AG08395 (cell line): ENCODE measurements at regions not wholly inside any gene's neighbourhood (a gene's known extent, or its start where the extent isn't known, plus 50 kb on each side); places are given as distances from the start of the nearest gene placed in this dataset.
"Not testable (repeated sequence)": the region's sequence is repeated elsewhere in the genome, so short reads cannot be mapped to it uniquely, and the experiment has no call there.

Experiments used
- DNase-seq: peaks from one replicate; pipeline ENCODE4 v3.0.0; 2012; ENCODE audit warnings: mixed read lengths, low spot score

DNA sequence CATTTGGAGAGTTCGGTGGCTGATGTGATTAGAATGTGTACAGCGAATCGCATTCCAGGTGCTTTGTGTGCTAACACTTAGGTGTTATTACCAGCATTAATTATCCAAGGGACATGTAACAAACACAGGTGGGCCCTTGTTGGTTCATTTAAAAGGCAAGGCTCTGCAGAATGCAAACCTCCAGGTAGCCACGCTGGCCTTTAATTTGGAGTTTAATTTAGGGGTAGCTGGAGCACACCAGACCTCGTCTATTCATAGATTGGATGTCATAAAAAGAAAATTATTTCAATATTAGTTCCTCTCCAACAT, 191.1 kb downstream of the MAT2B start:
- DNase-seq: no peak

DNA sequence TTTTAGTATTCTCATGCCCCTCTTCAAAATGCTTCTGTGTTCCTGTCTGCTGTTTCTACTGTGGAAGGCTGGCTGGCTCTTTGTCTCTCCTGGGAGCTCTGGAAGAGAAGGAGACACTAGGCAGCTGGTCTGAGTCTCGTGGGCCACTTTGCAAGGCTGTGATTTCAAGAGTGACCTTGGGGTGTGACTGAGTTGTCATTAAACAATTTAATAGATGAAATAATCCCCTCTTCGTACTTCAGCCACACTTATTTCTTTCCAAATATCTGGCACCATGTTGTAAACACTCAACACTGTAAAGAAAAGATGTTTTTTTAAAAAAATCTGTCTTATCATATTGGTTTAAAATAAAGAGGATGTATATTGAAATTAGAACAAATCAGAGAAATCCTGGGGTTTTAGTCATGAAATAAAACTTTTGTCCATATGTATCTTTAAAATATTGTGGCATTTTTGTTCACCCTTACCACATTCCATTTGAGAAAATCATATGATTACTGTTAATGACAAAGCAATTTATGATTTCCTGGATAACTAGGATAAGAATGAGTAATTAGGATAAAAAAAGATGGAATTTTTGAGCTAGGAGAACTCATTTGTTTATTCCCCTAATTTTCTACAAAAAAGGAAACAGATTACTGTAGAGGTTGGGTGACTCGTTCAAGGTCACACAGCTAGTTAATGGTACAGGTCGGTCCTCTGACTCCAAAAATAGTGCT, 200.8 kb downstream of the MAT2B start:
- no peak for DNase-seq

DNA sequence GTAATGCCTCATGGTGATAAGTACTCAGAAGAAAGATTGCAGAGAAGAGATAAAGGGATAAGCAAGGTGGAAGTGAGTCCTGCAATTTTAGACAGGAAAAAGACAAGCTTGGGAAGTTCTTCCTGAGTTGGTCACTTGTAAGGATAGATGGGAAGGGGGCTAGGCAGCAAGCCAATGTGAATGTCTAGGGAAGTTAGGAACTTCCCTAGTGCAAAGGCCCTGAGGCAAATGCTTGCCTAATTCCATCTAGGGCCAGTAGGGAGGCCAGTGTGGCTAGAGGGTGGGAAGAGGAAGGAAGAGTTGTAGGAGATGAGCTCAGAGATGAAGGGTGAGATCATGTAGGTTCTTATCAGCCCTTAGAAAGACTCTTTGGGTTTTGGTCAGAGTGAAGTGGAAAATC, 206.6 kb downstream of the MAT2B start:
- DNase-seq: no peak

DNA sequence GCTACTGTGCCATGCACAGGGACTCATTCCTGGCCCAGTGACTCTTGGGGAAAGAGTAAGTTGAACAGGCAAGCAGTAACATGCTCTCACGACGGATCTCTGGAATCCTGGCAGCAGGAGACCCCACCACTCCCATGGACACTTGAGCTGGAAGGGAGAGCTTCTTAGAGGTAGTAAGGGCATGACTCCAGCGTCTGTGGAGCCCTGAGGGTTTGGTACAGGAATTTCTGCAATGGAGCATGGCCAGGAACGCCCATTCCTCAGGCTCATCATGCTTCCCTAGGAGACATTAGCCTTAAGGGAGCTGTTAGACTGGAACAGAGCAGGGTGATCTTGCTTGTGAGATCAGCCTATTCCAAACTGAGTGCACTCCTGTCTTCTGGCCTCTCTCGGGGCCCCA, 212.9 kb downstream of the MAT2B start:
- no peak for DNase-seq

DNA sequence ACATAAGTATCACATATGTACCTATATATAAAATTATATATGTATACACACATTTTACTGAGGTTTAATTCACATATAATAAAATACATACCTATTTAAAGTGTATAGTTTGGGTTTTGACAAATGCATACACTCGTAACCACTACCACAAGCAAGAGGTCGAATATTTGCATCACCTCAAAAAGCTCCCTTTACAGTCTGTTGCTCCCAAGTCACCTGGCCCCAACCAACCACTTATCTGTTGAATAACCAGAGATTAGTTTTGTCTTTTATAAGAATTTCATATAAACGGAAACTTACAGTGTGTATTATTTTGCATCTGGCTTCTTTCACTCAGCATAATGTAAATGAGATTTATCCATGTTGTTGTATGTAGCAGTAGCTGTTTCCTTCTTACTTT, 218.9 kb downstream of the MAT2B start:
- no peak for DNase-seq

DNA sequence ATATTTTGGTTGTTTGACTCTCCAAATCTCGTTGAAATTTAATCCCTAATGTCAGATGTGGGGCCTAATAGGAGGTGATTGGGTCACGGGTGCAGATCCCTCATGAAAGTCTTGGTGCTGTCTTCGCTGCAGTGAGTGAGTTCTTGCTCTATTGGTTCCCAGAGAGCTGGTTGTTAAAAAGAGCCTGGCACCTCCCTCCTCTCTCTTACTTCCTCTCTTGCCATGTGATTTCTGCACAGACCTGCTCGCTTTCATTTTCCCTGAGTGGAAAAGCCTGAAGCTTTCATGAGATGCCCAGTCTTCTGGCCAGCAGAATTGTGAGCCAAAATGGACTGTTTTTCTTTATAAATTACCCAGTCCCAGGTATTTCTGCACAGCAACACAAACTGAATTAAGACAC, 221.6 kb downstream of the MAT2B start:
- no peak for DNase-seq

DNA sequence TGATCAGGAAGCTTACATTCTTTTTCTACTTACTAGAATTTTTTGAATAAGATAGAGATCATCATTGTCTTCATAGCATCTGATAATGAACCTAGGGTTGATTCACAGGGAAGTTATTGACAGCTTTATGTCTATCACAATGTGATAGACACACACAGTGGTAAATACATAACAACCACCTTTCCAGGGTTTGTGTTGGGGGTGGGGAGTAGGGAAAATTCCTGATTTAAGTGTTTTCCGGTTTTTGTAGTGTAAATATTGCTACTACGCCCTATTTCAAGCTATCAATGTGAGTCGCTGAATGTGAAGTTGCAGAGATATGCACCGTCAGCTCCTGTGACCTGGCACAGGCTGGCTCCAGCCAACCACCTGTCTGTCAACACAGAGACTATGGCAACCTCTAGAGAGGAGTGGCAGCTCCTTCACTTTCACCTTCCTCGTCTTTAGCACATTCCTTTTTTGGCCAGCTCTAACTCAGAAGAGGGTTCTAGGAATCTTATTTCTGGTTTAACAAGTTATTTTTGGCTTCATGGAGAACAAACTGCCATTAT, 224.9 kb downstream of the MAT2B start:
- no peak for DNase-seq

DNA sequence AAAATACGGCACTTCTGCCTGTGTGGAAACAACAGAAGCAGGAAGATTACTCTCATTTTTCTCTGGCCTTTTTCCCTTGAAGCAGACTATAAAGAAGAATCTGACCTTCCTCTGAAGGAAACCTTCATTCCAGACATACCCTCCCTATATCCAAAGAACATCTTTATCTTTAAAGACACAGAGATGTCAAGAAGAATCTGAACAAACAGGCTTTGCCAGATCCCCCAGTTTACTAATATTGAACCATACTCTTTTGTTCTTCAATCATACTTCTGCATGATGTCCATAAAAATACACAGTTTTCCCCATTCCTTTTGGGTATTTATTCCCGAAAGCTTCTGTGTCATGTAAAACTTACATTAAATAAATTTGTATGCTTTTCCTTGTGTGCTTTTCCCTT, 225.8 kb downstream of the MAT2B start:
- no peak for DNase-seq

DNA sequence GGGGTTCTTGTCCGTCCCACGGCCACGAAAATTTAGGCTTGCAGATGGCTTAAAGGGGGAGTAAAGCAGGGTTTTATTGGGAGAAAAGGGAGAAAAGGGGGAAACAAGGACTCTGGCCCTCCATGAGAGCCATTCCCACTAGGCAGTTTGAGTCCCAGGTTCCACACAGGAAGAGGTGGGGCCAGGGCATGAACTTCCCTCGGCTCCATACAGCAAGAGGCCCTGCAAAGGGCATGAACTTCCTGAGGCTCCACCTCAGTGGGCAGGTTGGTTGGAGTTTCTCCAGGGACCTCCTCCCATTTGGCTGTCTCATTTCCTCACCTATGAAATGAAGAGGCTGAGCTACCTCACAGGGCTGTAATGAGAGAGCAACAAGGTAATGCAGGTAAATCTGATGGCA, 229.7 kb downstream of the MAT2B start:
- no peak for DNase-seq

DNA sequence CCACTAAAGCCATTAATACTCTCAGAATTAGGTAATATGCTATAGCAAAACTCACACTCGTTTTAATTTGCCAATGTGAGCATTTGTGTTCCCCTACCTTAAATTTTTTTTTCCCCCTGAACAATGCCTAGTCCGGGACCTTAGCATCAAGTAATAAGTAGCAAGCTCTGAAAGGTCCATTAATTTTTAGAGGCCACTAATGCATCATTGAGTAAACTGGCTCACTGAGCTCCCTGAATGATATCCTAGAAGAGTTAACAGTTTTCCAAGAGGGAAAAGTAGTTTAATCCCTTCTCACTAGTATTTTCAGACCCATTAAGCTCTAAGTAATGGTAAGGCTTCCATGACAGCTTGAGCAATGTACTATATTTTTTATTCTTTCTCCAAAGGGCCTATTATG, 242.2 kb downstream of the MAT2B start:
- no peak for DNase-seq

DNA sequence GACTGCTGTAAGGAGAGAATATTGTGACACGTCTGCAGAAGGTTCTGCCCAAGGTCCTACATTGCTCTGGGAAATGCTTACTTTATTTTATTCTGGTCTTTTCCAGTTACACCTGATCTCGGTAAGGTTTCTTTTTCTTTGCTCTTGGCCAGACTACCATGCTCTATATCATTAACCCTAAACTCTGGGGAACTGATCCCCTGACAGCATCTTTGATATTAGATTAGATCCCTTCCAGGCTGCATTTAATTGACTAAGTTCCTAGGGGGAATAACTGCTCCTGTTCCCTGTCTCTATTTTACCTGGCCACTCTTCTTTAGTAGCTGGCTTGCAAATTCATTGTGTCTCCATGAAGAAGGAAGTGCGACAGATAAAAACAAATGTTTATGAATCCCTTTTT, 243.5 kb downstream of the MAT2B start:
- DNase-seq: no peak

DNA sequence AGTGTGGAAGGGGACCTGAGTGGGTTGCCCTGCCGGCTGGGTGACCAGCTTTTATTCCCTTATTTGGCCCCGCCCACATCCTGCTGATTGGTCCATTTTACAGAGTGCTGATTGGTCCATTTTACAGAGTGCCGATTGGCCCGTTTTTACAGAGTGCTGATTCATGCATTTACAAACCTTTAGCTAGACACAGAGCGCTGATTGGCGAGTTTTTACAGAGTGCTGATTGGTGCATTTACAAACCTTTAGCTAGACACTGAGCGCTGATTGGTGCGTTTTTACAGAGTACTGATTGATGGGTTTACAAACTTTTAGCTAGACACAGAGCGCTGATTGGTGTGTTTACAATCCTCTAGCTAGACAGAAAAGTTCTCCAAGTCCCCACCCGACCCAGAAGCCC, 245.0 kb downstream of the MAT2B start:
- not testable (repeated sequence) for DNase-seq

DNA sequence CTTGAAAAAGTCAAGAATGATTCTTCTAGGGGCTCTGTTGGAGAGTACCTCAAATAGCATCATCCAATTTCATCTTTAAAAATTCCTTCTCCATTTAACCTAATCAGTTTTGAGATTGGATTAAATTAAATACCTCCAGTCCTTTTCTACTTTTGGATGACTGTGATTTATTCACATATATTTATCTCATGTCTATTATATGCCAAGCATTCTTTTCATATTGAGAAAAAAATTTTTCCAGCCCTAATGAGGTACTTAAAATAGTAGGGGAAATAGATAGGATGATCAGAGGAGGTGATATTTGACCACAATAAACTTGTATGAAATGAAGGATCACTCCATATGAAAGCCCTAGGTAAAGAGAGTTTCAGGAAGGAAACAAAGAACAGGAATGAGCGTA, 250.1 kb downstream of the MAT2B start:
- DNase-seq: no peak

DNA sequence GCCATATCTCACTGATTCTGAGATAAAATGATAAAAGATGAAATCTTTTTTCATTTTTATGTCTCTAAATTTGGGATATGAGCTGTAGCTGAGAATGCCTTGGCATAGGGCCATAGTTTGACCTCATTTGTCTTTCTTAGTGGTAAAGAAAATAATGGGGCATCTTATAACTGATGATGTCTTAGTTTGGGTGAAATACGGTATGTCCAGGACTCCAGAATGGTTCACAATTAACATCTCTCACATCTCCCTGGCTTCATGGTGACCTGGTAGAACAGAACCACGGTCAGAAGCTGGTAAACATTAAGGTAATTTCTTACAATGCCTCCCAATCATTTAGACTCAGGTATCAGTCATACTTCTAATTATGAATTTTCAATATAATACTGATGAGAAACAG, 250.8 kb downstream of the MAT2B start:
- no peak for DNase-seq

DNA sequence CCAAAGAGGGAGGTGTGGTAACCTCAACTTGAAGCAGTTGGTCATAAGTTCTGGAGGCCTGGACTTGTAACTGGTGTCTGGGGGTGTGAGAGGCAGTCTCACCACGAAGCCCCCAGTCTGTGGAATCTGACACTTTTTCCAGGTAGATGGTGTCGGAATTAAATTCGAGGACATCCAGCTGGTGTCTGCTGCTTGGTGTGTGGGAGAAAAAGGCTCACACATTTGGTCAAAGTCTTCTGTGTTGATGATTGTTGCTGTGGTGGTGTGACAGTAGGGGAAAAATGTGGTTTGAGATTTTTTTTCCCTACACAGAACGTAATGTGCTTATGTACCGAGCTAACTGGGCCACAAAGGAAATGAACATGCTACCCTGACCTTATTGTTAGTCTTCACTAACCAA, 251.9 kb downstream of the MAT2B start:
- DNase-seq: no peak

DNA sequence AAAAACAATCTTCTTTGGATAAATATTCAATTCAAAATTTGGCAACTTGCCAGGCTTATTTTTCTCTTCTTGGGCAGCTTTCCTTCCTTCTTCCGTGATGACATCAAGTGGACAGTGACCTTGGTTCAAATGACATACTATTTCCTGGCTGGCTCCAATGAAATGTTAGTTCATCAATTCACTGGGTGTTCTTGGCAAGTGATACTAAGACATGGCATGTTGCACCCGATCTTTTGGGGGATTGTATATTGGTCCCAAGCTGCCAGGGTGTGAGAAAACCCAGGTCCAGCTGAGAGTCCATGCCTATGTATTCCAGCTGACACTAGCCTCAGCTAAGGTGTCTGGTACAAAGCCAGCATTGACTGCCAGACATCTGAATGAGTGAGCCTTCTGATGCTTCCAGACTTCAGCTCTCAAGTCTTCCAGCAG, 252.9 kb downstream of the MAT2B start:
- no peak for DNase-seq

DNA sequence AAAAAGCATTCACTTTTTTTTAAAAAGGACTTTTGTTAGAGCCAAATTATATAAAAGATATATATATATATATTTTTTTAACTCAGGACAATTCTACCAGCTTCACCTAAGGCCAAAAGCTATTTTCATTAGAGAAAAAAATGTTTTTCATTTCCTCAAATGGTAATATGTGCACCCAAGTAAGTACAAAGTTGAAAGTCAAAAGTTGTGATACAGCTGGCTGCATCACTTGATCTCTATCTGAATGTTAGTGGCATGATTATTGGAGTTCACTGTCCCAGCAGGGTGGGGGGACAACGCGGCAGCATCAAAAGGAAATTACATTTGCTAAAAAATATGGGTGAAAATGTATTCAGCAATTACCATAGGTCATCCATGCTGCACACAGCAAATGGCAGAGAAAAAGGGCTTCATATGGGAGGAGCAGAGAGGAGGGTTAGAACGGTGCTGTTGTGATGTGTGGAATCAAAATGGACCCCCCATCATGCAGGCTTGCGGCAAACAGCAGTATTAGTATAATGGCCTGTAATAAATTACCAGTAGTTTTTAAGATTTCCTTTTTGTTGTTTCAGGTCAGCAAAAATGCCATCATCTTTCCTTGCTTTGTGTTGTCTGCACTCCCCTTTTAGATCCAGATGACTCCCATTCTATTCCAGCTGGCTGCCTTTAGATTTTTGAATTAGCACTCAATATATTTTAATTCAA, 253.7 kb downstream of the MAT2B start:
- DNase-seq: no peak

DNA sequence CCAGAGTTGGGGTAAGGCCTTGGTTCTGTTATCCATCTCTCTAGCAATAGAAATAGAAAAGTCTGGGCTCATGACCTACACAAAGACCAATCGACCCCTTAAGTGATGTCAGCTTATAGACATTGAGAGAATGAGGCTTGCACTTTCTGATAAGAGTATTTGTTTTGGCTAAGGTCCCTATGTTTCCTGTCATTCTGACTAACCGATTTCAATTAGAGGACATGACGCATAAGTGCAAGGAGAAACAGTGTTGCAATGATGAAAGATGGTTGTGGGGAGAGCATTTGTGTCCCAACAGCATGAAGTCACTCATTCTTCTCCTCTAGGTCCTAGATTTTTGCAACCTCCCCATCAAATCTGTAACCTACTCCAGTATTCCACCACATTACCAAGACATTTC, 255.1 kb downstream of the MAT2B start:
- peak; percentile 3 for DNase-seq

DNA sequence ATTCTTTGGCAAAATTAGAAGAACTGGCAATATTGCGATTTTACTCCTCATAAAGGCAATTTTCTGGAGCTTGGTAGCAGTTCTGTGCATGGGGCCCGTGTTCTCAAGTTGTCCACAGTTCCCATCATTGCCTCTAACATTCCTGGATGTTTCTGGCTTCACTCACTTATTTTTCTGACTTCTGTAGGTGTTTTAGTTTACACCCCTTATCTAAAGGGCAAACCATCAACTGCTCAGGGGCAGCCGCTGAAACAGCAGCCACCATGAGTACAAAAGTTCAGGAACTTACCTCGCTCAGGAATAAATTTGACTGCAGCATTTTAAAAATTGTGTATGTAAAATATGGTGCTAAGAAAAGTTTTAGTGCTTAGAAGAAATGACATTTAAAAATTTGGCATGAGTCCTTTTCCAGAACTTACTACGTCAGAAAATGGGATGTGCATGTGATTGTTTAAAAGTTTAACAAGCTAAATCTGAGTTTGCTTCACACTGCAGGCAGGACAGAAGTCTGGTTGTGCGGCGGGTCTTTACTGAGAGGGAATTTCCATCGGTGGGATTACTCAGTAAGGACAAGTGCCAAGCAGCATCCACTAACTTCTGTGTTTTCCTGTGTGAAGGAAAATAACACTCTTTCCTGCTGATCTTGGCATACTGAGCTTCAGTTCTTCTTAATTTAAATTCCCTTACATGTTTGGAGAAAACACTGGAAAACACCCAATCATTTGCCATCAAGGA, 261.7 kb downstream of the MAT2B start:
- no peak for DNase-seq

DNA sequence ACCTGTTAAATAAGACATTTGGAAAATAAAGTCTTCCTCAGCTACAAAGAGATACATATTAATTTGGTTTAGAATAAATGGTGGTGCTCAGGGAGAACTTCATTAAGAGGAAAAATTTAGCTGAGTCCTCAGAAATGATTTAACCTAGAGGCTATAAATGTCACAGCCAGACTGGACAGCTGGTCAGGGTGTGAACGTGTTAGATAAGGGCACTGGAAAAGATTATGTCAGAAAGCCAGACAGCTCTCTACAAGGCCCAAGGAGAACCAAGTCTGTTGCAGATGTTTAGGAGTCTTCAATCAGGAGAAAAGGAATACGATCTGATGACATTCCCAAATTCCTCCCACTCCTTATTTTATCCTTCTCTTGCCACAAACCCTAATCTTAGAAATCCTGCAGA, 265.2 kb downstream of the MAT2B start:
- DNase-seq: no peak

DNA sequence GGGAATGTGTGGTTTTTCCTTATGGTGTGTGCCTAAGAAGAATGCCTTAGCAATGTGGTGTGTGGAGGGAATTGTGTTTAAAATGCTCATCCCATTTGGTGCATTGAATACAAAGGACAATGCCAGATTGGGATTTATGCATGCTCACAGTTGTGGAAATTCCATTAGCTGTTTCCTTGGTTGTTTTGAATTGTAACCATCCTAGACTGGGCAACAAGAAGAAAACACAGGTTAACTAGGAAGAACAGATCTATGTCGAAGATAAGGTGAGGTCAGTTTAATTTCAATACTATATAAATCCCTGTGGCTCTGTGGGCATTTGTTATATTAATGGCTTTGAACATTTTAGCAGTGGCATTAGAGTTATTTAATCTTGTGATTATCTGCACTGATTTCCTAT, 266.8 kb downstream of the MAT2B start:
- DNase-seq: no peak

DNA sequence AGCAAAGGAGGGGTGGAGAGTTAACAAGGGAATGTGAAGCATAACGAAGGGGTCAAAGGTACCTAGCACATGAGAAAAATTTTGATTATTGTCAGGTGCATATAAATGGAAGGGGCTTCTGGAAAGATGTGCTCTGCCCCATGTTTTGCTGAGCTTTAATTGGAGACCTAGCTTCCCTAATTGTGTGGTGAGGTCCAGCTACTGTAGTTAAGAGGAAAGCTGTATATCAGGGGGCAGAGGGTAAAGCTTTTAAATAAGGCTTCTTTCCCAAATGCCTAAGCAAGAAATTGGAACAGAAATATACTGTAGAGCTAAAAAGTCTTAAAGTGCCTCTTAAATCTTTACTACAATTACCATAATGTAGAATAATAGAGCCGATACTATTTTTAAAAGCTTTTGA, 267.2 kb downstream of the MAT2B start:
- no peak for DNase-seq

DNA sequence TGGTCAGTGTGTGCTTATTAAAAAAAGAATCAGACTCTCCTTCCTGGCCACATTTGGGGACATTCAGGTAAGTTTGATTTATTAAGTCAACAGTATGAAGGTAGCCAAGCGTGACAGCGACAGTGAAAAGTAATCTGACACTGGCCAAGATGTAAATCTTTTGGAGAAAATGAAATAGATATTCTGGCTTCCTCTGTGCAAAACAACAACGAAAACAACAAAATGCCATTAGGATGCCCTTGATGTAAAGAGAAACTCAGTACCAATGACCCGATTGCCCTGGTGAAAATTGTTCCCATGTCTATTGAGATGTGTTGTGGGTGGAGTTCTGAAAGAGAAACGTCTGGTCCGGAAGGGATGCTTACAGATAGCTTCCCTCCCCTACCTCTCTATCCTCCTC, 267.8 kb downstream of the MAT2B start:
- no peak for DNase-seq
